ENCODE measurements at regions not wholly inside any gene's neighbourhood (a gene's known extent, or its start where the extent isn't known, plus 50 kb on each side); places are given as distances from the start of the nearest gene placed in this dataset.

DNA sequence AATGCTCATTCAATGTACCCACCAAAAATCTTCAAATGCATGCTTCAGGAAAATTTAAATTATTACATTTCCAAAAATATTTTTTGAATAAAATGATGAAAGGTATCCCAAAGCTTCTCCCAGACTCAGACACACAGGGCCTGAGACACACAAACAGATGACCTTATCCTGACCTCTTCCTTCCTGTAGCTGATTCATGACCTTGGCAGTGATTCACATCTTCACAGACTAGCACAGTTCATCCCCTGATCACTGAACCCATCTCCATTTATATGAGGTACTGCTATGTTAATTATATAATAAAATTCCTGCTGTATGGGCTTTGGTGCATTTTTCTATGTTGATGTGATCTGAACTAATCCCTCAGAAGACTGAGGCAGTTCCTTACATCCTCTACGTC is 265.0 kb upstream of the GLI3 start:
- Histone ChIP-seq H3K4me1 (ENCODE audit: low read depth) (no peaks in the 10 kb centered on the region), H3K9me3 (no peaks in the 10 kb centered on the region), H3K36me3 (ENCODE audit: low read depth) (no peaks in the 10 kb centered on the region), H3K4me3 (no peak overlapping the region)
- TF ChIP-seq CTCF (IDR thresholded peaks at IDR 0.05): no peak
- DNase-seq: no peak
- no peak for ATAC-seq
- intact Hi-C loops (cut with DNase I, micrococcal nuclease): no loop called here

DNA sequence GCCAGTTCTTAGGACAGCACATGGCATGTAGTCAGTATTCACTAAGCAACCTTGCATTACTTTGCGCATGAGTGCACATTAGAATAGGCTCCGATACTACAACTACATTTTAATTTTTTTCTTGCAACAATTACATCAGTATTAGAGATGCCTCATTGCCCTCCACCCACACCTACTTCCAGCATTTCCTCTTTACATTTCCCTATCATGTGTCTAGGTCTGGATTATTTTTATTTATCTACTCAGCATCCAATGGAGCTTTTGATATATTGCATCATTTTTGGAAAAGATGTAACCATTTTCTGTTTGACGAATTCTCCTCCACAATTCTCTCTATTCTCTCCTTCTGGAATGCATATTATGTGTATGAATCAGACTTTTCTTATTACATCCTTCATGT is 258.2 kb upstream of the GLI3 start:
- intact Hi-C loops (cut with DNase I, micrococcal nuclease): no loop called here
- TF ChIP-seq CTCF (IDR thresholded peaks at IDR 0.05): no peak
- DNase-seq: no peak
- no peak for ATAC-seq
- H3K9me3 ChIP-seq: no peaks in the 10 kb centered on the region
- no peak overlapping the region for H3K4me3 ChIP-seq
- H3K36me3 ChIP-seq (ENCODE audit: low read depth): no peaks in the 10 kb centered on the region
- H3K4me1 ChIP-seq (ENCODE audit: low read depth): no peaks in the 10 kb centered on the region

DNA sequence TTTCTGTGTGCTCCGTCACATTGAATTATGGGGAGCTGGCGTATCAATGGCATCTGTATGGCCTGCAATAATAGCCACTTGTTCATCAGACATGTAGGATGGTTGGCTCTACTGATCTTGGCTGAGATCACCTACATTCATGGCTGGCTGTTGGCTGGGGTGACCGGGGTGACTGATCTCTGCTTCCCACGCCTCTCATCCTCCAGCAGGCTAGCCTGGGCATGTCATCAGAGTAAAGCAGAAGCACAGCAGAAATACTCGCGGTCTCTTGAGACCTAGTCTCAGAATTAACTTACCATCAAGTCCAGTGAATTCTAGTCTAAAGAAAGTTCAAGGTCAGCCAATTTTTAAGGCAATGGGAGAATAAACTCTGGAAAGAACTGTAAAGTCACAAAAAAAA is 257.7 kb upstream of the GLI3 start:
- intact Hi-C loops (cut with DNase I, micrococcal nuclease): no loop called here
- no peak for TF ChIP-seq CTCF (IDR thresholded peaks at IDR 0.05)

DNA sequence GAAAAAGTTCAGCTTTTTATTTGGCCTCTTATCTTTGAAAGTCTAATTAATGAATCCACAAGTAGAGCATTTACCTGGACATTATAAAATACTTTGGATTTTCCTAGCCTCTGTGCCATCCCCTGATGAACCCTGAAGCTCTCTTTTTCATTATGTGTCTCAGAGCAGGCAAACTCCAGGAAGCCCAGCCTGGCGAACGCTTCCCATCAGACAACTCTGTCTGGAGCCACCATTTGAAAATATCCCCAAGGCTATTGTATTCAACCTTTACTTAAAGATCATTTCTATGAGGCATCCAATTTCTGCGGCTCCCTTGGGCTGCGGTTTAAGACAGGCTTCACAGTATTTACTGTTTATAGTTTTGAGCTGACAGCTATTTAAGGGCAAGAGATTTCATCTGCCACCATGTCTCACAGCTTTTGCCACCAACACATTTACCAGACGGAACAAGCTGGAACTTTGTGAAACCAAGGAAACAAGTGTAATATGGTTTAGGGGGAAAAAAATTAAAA is 257.2 kb upstream of the GLI3 start:
- H3K4me1 ChIP-seq (ENCODE audit: low read depth): no peaks in the 10 kb centered on the region
- H3K4me3 ChIP-seq: no peak overlapping the region
- TF ChIP-seq CTCF (IDR thresholded peaks at IDR 0.05): no peak
- intact Hi-C loops (cut with DNase I, micrococcal nuclease): no loop called here
- DNase-seq (no peak), ATAC-seq (no peak)
- H3K9me3 ChIP-seq: no peaks in the 10 kb centered on the region
- no peaks in the 10 kb centered on the region for H3K36me3 ChIP-seq (ENCODE audit: low read depth)

More for the DNA sequence above, 257.7 kb upstream of the GLI3 start:
- Histone ChIP-seq H3K4me1 (ENCODE audit: low read depth) (no peaks in the 10 kb centered on the region), H3K36me3 (ENCODE audit: low read depth) (no peaks in the 10 kb centered on the region), H3K9me3 (no peaks in the 10 kb centered on the region), H3K4me3 (no peak overlapping the region)
- ATAC-seq (no peak), DNase-seq (no peak)

GRCh38 chr7:42493436-42494198 is 256.6 kb upstream of the GLI3 start:
- ATAC-seq (peak; percentile 84), DNase-seq (peak; percentile 53 to 64 (median 57))
- no peak for TF ChIP-seq CTCF (IDR thresholded peaks at IDR 0.05)
- H3K36me3 ChIP-seq (ENCODE audit: low read depth): no peaks in the 10 kb centered on the region
- no peaks in the 10 kb centered on the region for H3K9me3 ChIP-seq
- H3K4me3 ChIP-seq: no peak overlapping the region
- intact Hi-C loops (cut with DNase I, micrococcal nuclease): no loop called here
- no peaks in the 10 kb centered on the region for H3K4me1 ChIP-seq (ENCODE audit: low read depth)

All from mucosa of descending colon (tissue), 3 donors.